ENCODE measurements at regions not wholly inside any gene's neighbourhood (a gene's known extent, or its start where the extent isn't known, plus 50 kb on each side); places are given as distances from the start of the nearest gene placed in this dataset.

GRCh38 chr2:60321816-60322215 is 231.6 kb downstream of the BCL11A start:
- DNase-seq (ENCODE audit: low read depth, low spot score) = no peak

GRCh38 chr2:60320724-60321123 is 232.7 kb downstream of the BCL11A start:
- no peak for DNase-seq (ENCODE audit: low read depth, low spot score)

GRCh38 chr2:60319031-60319547 is 234.4 kb downstream of the BCL11A start:
- DNase-seq (ENCODE audit: low read depth, low spot score) = no peak

- no peak for DNase-seq (ENCODE audit: low read depth, low spot score)
Measured at GRCh38 chr2:60318544-60318943, 234.9 kb downstream of the BCL11A start.

- no peak for DNase-seq (ENCODE audit: low read depth, low spot score)
Measured at GRCh38 chr2:60317844-60318243, 235.6 kb downstream of the BCL11A start.

GRCh38 chr2:60317034-60317386 is 236.4 kb downstream of the BCL11A start:
- no peak for DNase-seq (ENCODE audit: low read depth, low spot score)

- no peak for DNase-seq (ENCODE audit: low read depth, low spot score)
Measured at GRCh38 chr2:60316381-60317033, 236.9 kb downstream of the BCL11A start.

GRCh38 chr2:60313470-60314172 is 239.8 kb downstream of the BCL11A start:
- no peak for DNase-seq (ENCODE audit: low read depth, low spot score)

GRCh38 chr2:60312618-60313017 is 240.8 kb downstream of the BCL11A start:
- no peak for DNase-seq (ENCODE audit: low read depth, low spot score)

- no peak for DNase-seq (ENCODE audit: low read depth, low spot score)
Measured at GRCh38 chr2:60311524-60311923, 241.9 kb downstream of the BCL11A start.

- DNase-seq (ENCODE audit: low read depth, low spot score) = no peak
Measured at GRCh38 chr2:60309941-60310660, 243.4 kb downstream of the BCL11A start.

- DNase-seq (ENCODE audit: low read depth, low spot score) = no peak
Measured at GRCh38 chr2:60309336-60309735, 244.1 kb downstream of the BCL11A start.

GRCh38 chr2:60306267-60306861 is 247.1 kb downstream of the BCL11A start:
- no peak for DNase-seq (ENCODE audit: low read depth, low spot score)

GRCh38 chr2:60303680-60304079 is 249.8 kb downstream of the BCL11A start:
- no peak for DNase-seq (ENCODE audit: low read depth, low spot score)

- DNase-seq (ENCODE audit: low read depth, low spot score) = no peak
Measured at GRCh38 chr2:60302377-60303126, 250.9 kb downstream of the BCL11A start.

GRCh38 chr2:60301726-60302125 is 251.7 kb downstream of the BCL11A start:
- DNase-seq (ENCODE audit: low read depth, low spot score) = no peak

- no peak for DNase-seq (ENCODE audit: low read depth, low spot score)
Measured at GRCh38 chr2:60299179-60299578, 254.3 kb downstream of the BCL11A start.

GRCh38 chr2:60298006-60298696 is 255.3 kb downstream of the BCL11A start:
- DNase-seq (ENCODE audit: low read depth, low spot score) = no peak

GRCh38 chr2:60297296-60298005 is 256.0 kb downstream of the BCL11A start:
- no peak for DNase-seq (ENCODE audit: low read depth, low spot score)
